Left renal pelvis (tissue), 4 donors: ENCODE measurements at regions not wholly inside any gene's neighbourhood (a gene's known extent, or its start where the extent isn't known, plus 50 kb on each side); places are given as distances from the start of the nearest gene placed in this dataset.

Source experiments
- DNase-seq, 4 donors: peaks; one replicate each; pipeline ENCODE4 v3.0.0-alpha.2; 2013; ENCODE audit warnings: low read depth in 4 of 4, low spot score in 3 of 4

DNA sequence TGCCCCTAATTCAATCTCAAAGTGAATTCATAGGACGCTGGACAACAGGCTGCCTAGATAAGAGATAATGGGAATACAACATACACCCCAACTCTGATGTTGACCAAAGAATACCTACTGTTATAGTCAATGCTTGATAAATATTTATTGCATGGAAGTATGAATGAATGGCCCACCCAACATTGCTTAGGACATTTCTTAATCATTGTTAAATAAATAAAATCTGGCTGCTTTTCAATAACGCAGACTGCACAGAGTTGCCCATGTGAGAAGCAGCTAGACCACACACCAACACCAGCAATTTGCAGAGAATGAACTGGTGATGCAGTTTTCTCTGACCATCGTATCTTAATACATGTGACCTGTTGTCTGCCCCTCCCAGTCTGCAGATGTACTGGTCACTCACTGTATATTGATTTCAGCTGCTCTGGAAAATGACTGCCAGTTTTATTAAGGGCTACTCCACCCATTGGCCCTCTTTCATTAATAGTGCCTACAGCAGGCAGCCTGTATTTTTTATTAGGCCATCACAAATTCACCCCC is 236.2 kb upstream of the WWC1 start:
- no peak for DNase-seq

- no peak for DNase-seq
Measured at GRCh38 chr5:168055961-168056360, 235.5 kb upstream of the WWC1 start.

DNA sequence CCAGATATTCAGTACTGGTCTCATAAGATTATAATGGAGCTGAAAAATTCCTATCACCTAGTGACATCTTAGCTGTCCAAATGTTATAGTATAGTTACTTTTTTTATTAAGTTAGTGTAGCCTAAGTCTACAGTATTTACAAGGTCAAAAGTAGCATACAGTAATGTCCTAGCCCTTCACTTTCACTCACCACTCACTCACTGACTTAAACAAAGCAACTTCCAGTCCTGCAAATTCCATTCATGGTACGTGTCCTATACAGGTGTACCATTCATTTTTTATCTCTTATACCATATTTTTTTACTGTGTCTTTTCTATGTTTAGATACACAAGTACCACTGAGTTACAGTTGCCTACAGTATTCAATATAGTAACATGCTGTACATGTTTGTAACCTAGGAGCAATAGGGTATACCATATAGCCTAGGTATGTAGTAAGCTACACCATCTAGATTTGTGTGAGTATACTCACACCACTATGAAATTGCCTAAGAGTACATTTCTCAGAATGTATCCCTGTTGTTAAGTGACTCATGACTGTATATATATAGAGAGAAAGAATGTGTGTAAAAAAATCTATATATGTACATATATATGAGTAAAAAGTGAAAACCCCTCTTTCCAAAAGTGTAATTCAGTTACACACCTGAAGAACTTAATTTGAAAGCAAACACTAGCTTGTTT is 234.8 kb upstream of the WWC1 start:
- no peak for DNase-seq

DNA sequence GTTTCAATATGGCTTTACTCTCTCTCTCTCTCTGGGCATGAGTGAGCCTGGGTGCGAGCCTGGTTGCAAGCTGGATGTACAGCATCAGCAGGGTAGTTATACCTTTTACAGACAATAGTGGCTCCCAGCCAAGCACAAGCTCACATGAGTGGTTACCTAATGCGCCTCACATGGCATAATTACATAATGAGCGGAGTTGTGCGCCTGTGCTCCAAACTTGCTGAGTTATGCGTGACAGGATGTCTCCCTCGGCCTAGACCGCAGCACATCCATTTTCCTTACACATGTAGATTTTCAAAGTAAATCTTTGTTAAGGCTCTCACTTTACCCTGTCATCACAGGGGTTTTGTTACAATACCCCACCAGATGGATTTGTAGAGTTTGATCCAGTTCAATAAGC is 233.5 kb upstream of the WWC1 start:
- no peak for DNase-seq

- DNase-seq: no peak
Measured at GRCh38 chr5:168059131-168059530, 232.3 kb upstream of the WWC1 start.

DNA sequence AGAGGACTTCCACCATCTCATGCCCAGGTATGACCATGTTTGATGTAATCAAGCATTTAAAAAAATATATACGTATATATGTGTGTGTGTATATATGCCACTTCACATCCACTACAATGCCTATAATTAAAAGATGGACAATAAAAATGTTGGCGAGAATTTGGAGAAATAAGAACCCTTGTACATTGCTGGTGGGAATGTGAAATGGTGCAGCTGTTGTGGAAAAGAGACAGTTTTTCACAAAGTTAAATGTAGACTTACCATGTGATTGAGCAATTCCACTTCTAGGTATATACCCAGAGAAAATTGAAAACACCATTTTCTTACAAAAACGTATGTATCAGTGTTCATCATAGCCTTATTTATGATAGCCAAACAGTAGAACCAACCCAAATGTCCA is 229.2 kb upstream of the WWC1 start:
- no peak for DNase-seq

GRCh38 chr5:168064457-168064856 is 227.0 kb upstream of the WWC1 start:
- no peak for DNase-seq

DNA sequence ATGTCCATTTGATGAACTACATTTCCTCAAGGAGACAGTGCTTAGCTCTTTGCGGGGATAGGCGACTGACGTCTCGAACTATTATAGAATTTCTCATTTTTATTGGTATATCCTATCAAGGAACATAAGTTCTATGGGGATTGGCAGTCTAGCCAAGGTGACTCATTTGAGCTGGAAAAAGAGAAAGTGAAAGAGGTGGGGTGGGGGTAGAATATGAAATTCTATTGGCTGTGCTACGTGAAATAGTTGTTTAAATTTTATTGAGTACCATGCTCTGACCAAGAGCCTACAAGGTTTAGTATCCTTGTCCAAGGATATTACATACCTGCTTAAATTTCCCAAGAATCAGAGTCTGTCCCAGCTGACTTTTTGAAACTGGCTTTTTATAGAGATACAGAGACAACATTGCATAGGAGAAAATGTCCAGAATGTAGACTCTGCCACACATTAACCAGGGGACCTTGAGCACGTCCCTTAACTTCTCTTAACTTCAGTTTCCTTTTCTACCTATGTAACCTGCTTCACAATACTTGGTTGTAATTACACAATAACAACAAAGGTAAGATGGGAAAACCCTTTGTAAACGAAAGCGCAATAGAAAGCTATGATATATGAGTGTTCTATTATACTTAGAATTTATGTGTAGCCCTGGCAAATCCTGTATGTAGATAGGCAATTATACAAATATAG is 226.4 kb upstream of the WWC1 start:
- no peak for DNase-seq

GRCh38 chr5:168066536-168067208 is 224.8 kb upstream of the WWC1 start:
- DNase-seq: no peak

DNA sequence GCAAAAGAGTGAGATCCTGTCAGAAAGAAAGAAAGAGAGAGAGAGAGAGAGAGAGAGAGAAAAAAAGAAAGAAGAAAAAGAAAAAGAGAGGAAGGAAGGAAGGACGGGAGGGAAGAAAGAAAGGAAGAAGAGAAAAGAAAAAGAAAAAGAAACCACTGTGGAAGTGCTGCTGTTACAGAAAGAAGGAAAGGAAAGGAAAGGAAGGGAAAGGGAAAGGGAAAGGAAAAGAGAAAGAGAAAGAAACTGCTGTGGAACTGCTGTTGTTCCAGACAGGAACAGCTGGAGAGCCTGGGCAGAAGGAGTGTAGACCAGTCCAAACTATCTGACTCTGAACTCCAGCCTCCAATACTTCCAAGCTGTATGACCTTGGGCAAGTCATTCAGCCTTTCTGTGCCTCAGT is 220.7 kb upstream of the WWC1 start:
- no peak for DNase-seq

GRCh38 chr5:168072665-168073064 is 218.8 kb upstream of the WWC1 start:
- DNase-seq: no peak

GRCh38 chr5:168073311-168073710 is 218.1 kb upstream of the WWC1 start:
- no peak for DNase-seq

DNA sequence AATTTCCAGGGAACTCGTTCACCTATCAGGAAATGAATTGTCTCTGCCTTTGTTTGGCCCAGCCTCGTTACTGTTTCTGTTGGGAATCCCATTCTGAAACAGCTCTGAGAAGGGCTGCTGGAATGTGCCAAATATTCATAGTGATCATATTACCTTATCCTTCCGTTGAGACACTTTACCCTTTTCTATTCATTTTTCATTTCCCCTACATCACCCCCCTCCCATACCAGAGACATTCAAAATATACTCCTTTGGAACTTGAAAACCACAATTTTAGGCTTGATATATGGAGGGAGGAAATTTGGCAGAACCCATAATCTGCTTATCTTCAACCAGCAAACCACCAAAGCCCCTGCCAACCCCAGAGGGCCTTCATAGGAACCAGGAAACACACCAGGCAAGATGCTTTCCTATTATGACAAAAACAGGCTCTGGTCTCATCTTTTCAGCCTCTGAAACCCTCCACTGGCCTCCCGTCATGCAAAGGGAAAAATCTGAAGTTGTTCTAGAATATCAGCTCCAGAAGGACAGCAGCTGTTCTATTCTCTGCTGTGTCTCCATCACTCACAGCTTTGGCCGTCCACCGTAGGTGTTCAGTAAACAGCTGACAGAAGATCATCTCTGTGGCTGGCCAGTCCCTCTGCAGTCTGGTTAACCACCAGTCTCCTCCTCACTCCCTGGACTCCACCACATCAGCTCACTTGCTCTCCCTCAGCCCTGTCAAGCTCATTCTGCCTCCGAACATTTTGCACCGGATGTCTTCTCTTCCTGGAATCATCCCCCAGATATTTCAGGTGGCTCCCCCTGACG is 217.2 kb upstream of the WWC1 start:
- DNase-seq: no peak

DNA sequence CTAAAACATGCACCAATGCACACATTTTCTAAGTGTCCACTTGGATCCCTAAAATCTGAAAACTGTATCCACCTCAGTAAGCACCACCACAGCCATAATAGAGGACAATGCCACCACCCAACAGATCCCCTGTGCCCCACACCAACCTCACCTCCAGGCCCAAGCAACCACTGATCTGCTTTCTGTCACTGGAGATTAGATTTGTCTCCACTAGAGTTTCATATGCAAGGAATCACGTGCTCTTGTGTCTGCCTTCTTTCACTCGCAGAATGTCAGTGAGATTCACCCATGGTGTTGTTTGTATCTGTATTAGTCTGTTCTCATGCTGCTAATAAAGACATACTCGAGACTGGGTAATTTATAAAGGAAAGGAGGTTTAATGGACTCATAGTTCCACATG is 216.1 kb upstream of the WWC1 start:
- no peak for DNase-seq

DNA sequence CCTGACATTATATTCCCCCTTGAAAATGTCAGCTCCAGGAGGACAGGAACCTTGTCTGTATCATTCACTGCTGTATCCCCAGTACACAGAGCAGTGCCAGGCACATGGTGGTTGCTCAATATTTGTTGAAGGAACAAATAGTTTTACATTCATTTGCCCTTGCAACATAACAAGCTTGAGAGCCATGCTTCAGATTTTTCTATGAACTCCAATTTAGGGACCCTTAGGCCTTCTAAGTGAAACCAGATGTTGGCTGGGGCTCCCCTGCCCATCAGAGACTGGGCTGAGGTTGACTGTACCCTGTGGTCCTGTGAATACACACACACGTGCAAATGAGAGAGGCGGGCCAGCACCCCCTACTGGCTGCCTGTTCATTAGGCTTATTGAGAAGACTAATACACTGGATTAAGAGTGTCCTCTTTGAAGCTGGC is 214.9 kb upstream of the WWC1 start:
- no peak for DNase-seq

- no peak for DNase-seq
Measured at GRCh38 chr5:168085261-168086031, 206.0 kb upstream of the WWC1 start.

GRCh38 chr5:168086104-168086610 is 205.3 kb upstream of the WWC1 start:
- no peak for DNase-seq

DNA sequence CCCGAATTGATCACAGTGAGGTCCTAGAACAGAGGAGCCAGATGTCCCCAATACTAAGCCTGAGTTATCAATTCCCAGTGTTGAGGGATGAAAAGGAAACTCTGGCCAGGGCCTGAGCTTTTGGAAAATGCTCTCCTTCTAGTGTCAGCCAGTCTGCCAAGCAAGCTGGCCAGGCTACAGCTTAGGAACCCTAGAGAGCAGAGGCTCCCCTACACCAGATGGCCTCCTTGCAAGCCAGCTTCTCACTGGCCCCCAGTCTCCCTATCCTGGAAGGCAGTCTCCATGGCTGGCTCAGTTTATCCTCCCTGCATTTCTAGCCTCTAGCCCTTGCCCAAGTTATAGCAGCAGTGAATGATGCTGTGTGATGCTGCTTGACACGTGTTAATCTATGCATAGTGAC is 204.7 kb upstream of the WWC1 start:
- DNase-seq: no peak

DNA sequence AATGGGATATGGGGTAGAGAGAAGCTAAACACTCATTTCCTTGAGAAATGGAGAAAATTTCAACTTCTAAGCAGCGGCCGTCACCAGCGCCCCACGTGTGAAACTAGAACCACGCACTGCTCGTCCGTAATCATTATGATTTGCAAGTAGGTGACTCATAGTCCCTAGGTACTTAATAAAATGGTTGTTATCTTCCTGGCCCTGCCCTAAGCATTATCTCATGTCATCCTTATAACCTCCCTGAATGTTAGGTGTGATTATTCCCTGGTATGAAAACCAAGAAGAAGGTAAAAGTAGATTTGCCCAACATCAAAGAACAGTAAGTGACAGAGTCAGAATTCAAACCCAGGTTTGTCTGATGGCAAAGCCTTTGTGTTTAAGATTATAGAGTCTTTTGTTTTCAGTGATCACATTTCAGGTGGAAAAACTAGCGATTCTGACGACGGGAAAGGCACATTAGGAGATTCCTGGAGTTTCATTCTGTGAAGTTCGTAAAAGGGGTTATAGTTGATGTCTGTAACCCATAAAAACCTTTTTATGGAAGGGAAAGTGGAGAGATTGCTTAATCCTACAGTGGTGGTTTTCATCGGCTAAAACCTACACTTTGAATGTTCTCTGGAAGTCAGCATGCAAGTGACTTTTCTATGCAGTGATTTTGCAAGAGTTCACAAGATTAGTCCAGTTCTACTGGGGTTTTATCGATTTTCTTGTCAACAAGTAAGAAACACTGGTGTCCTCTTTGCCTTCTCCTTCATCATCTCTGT is 202.9 kb upstream of the WWC1 start:
- no peak for DNase-seq
